ENCODE measurements at regions not wholly inside any gene's neighbourhood (a gene's known extent, or its start where the extent isn't known, plus 50 kb on each side); places are given as distances from the start of the nearest gene placed in this dataset.

- Histone ChIP-seq H3K27me3 (ENCODE audit: control insufficient read depth, insufficient read depth, low read length) (no peaks in the 10 kb centered on the region), H3K36me3 (ENCODE audit: control insufficient read depth, insufficient read depth, low read length) (no peaks in the 10 kb centered on the region), H3K4me3 (ENCODE audit: low read depth, low read length) (no peak overlapping the region)
- DNase-seq (ENCODE audit: low read depth), result no peak
- no peak for FAIRE-seq
- no peak for TF ChIP-seq CTCF (IDR thresholded peaks at IDR 0.05; ENCODE audit: insufficient read depth, low read length, severe bottlenecking)
Measured at GRCh38 chr10:131706952-131707351, 193.9 kb upstream of the PPP2R2D start.

GRCh38 chr10:131708225-131708880, 192.5 kb upstream of the PPP2R2D start:
- Histone ChIP-seq H3K27me3 (ENCODE audit: control insufficient read depth, insufficient read depth, low read length) (no peaks in the 10 kb centered on the region), H3K4me3 (ENCODE audit: low read depth, low read length) (no peak overlapping the region), H3K36me3 (ENCODE audit: control insufficient read depth, insufficient read depth, low read length) (no peaks in the 10 kb centered on the region)
- FAIRE-seq, result no peak
- TF ChIP-seq CTCF (IDR thresholded peaks at IDR 0.05; ENCODE audit: insufficient read depth, low read length, severe bottlenecking), result no peak
- no peak for DNase-seq (ENCODE audit: low read depth)

- FAIRE-seq (no peak), DNase-seq (ENCODE audit: low read depth) (no peak)
- Histone ChIP-seq H3K36me3 (ENCODE audit: control insufficient read depth, insufficient read depth, low read length) (no peaks in the 10 kb centered on the region), H3K4me3 (ENCODE audit: low read depth, low read length) (no peak overlapping the region), H3K27me3 (ENCODE audit: control insufficient read depth, insufficient read depth, low read length) (no peaks in the 10 kb centered on the region)
- no peak for TF ChIP-seq CTCF (IDR thresholded peaks at IDR 0.05; ENCODE audit: insufficient read depth, low read length, severe bottlenecking)
Measured at GRCh38 chr10:131710142-131710861, 190.5 kb upstream of the PPP2R2D start.

GRCh38 chr10:131722121-131722520, 178.7 kb upstream of the PPP2R2D start:
- DNase-seq (ENCODE audit: low read depth) (no peak), FAIRE-seq (no peak)
- Histone ChIP-seq H3K4me3 (ENCODE audit: low read depth, low read length) (no peak overlapping the region), H3K36me3 (ENCODE audit: control insufficient read depth, insufficient read depth, low read length) (no peaks in the 10 kb centered on the region), H3K27me3 (ENCODE audit: control insufficient read depth, insufficient read depth, low read length) (no peaks in the 10 kb centered on the region)
- no peak for TF ChIP-seq CTCF (IDR thresholded peaks at IDR 0.05; ENCODE audit: insufficient read depth, low read length, severe bottlenecking)

- Histone ChIP-seq H3K27me3 (ENCODE audit: control insufficient read depth, insufficient read depth, low read length) (no peaks in the 10 kb centered on the region), H3K36me3 (ENCODE audit: control insufficient read depth, insufficient read depth, low read length) (no peaks in the 10 kb centered on the region), H3K4me3 (ENCODE audit: low read depth, low read length) (no peak overlapping the region)
- no peak for TF ChIP-seq CTCF (IDR thresholded peaks at IDR 0.05; ENCODE audit: insufficient read depth, low read length, severe bottlenecking)
- DNase-seq (ENCODE audit: low read depth), result no peak
- FAIRE-seq, result no peak
Measured at GRCh38 chr10:131722525-131723264, 178.1 kb upstream of the PPP2R2D start.

Data from bronchial epithelial cell (primary cell).